PC-9 (cell line): ENCODE measurements at regions not wholly inside any gene's neighbourhood (a gene's known extent, or its start where the extent isn't known, plus 50 kb on each side); places are given as distances from the start of the nearest gene placed in this dataset.

Source experiments
- CTCF ChIP-seq: fragments of 200-600 bp; sonication (generic); conservative IDR thresholded peaks from 2 replicates; pipeline ENCODE4 v1.6.1; 2017; ENCODE audit warnings: mixed run types, antibody characterized with exemption, mild to moderate bottlenecking, moderate library complexity
- EZH2 ChIP-seq: fragments of 200-600 bp; sonication (generic); IDR thresholded peaks from 2 replicates; pipeline ENCODE4 v1.8.0; 2017; ENCODE audit warnings: antibody characterized with exemption, low read depth

GRCh38 chr3:21952856-21953255 lies 201.8 kb upstream of the ZNF385D start:
- no peak for TF ChIP-seq CTCF
- TF ChIP-seq EZH2, result no peak
